ENCODE measurements at regions not wholly inside any gene's neighbourhood (a gene's known extent, or its start where the extent isn't known, plus 50 kb on each side); places are given as distances from the start of the nearest gene placed in this dataset.

DNA sequence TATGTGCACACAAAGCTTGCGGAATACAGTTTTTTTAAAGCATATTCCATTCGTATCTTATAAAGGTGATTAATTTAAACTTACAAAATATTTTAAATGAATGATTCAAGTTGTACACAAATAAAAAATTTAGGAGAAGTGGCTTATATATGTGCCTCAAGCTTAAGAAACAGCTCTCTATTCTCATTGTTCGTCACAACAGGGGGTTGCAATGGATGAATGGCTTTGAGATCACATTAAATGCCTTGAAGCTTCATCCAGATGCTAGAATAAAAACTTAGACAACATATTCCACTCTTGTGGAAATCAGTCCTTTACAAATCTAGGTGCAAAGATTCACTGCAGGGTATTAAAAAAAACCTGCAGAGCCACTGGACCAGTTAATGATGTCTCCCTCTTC is 303.9 kb upstream of the LRFN5 start:
- WGBS (ENCODE audit: missing lambda C conversion rate) = 41% methylated on average over 3 of the region's 3 CpGs
- Histone ChIP-seq H3K9me3 (no peaks in the 10 kb centered on the region), H3K4me2 (no peak overlapping the region), H3K27ac (no peak overlapping the region), H3K4me3 (no peak overlapping the region), H3K4me1 (no peaks in the 10 kb centered on the region)
- no peak for DNase-seq (ENCODE audit: low read depth in 1 of 2, low spot score in 1 of 2)
- ChIA-PET CTCF (no interaction called here), POLR2A (no interaction called here)
- TF ChIP-seq SREBF2 (IDR thresholded peaks at IDR 0.05) = no peak
- no peak for TF ChIP-seq CBX2 (IDR thresholded peaks at IDR 0.05; ENCODE audit: borderline replicate concordance, low read depth)
- TF ChIP-seq ZSCAN20 (CRISPR knock-in tag; IDR thresholded peaks at IDR 0.05) = no peak
- TF ChIP-seq, protein P1, sequence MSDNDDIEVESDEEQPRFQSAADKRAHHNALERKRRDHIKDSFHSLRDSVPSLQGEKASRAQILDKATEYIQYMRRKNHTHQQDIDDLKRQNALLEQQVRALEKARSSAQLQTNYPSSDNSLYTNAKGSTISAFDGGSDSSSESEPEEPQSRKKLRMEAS (IDR thresholded peaks at IDR 0.05) = no peak
- TF ChIP-seq FOXS1 (CRISPR knock-in tag; IDR thresholded peaks at IDR 0.05) = no peak
- no peak for TF ChIP-seq JUN (IDR thresholded peaks at IDR 0.05)
- TF ChIP-seq EP300 (IDR thresholded peaks at IDR 0.05) = no peak
- TF ChIP-seq FOSB (CRISPR knock-in tag; IDR thresholded peaks at IDR 0.05) = no peak
- TF ChIP-seq ZNF302 (CRISPR knock-in tag; IDR thresholded peaks at IDR 0.05) = no peak
- TF ChIP-seq, protein P2, sequence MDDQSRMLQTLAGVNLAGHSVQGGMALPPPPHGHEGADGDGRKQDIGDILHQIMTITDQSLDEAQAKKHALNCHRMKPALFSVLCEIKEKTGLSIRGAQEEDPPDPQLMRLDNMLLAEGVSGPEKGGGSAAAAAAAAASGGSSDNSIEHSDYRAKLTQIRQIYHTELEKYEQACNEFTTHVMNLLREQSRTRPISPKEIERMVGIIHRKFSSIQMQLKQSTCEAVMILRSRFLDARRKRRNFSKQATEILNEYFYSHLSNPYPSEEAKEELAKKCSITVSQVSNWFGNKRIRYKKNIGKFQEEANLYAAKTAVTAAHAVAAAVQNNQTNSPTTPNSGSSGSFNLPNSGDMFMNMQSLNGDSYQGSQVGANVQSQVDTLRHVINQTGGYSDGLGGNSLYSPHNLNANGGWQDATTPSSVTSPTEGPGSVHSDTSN (IDR thresholded peaks at IDR 0.05) = no peak
- TF ChIP-seq HOXB13 (CRISPR knock-in tag; IDR thresholded peaks at IDR 0.05; ENCODE audit: low read depth) = no peak
- no peak for TF ChIP-seq RNF2 (IDR thresholded peaks at IDR 0.05; ENCODE audit: borderline replicate concordance, low read depth)
- no peak for TF ChIP-seq TFCP2L1 (CRISPR knock-in tag; IDR thresholded peaks at IDR 0.05)
- TF ChIP-seq NFE2L2 (conservative IDR thresholded peaks at IDR 0.05; ENCODE audit: low read length) = no peak
- TF ChIP-seq NPAS2 (CRISPR knock-in tag; IDR thresholded peaks at IDR 0.05; ENCODE audit: borderline replicate concordance) = no peak
- TF ChIP-seq GATA3 (IDR thresholded peaks at IDR 0.05; ENCODE audit: borderline replicate concordance) = no peak
- TF ChIP-seq EHMT2 (IDR thresholded peaks at IDR 0.05; ENCODE audit: low read depth) = no peak
- FAIRE-seq = no peak
- no peak for ATAC-seq

DNA sequence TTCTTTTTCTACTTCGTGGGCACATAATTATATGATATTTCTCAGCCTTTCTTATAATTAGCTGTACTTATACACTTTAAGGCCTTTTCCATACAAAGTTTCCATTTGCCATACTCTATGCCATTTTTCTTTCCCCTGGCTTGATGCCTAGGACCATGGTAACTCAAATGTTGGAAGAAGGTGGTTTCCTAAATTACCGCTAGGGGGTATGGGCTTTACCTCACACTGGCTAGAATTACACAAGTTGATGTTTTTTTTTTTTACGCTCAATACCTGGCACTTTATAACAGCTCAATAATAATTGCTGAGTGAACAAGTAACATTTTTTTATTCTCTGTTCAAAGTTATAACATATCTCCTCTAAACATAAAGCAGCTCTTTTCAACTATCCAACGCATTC is 306.8 kb upstream of the LRFN5 start:
- ATAC-seq (no peak), FAIRE-seq (no peak), DNase-seq (ENCODE audit: low read depth in 1 of 2, low spot score in 1 of 2) (no peak)
- CTCF ChIA-PET = no interaction called here
- H3K9me3 ChIP-seq = no peaks in the 10 kb centered on the region
- no peak overlapping the region for H3K27ac ChIP-seq
- WGBS (ENCODE audit: missing lambda C conversion rate) = 31% methylated on average over 4 of the region's 4 CpGs
- H3K4me3 ChIP-seq = no peak overlapping the region
- no peak overlapping the region for H3K4me2 ChIP-seq
- no peaks in the 10 kb centered on the region for H3K4me1 ChIP-seq
- POLR2A ChIA-PET = no interaction called here
- TF ChIP-seq, protein P3, sequence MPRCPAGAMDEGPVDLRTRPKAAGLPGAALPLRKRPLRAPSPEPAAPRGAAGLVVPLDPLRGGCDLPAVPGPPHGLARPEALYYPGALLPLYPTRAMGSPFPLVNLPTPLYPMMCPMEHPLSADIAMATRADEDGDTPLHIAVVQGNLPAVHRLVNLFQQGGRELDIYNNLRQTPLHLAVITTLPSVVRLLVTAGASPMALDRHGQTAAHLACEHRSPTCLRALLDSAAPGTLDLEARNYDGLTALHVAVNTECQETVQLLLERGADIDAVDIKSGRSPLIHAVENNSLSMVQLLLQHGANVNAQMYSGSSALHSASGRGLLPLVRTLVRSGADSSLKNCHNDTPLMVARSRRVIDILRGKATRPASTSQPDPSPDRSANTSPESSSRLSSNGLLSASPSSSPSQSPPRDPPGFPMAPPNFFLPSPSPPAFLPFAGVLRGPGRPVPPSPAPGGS (IDR thresholded peaks at IDR 0.05) = no peak
- TF ChIP-seq, protein P4, sequence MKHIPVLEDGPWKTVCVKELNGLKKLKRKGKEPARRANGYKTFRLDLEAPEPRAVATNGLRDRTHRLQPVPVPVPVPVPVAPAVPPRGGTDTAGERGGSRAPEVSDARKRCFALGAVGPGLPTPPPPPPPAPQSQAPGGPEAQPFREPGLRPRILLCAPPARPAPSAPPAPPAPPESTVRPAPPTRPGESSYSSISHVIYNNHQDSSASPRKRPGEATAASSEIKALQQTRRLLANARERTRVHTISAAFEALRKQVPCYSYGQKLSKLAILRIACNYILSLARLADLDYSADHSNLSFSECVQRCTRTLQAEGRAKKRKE (CRISPR knock-in tag; IDR thresholded peaks at IDR 0.05; ENCODE audit: low read depth) = no peak
- TF ChIP-seq, protein P5, sequence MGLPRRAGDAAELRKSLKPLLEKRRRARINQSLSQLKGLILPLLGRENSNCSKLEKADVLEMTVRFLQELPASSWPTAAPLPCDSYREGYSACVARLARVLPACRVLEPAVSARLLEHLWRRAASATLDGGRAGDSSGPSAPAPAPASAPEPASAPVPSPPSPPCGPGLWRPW (IDR thresholded peaks at IDR 0.05) = no peak
- no peak for TF ChIP-seq KDM5A (IDR thresholded peaks at IDR 0.05)

DNA sequence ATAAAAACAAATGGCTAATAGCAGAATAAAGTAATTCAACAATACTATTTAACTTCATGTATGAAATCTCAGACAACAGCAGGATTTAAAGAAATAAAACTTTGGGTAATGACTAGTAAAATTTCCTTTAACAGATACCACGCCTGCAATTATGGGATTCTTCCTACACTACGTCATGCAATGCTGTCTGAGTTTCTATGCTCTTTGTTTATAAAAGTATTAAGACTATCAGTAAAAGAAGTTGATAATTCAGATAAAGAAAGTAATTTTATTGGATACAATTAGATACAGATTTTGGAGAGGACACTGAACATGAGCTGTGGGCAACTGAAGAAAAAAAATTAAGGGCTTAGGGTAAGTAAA is 308.4 kb upstream of the LRFN5 start:
- 5% methylated on average over 2 of the region's 2 CpGs for WGBS (ENCODE audit: missing lambda C conversion rate)
- H3K9me3 ChIP-seq = no peaks in the 10 kb centered on the region
- DNase-seq (ENCODE audit: low read depth in 1 of 2, low spot score in 1 of 2) (no peak), ATAC-seq (no peak), FAIRE-seq (no peak)
- H3K4me2 ChIP-seq = no peak overlapping the region
- H3K4me3 ChIP-seq = no peak overlapping the region
- ChIA-PET CTCF (no interaction called here), POLR2A (no interaction called here)
- no peak overlapping the region for H3K27ac ChIP-seq
- no peaks in the 10 kb centered on the region for H3K4me1 ChIP-seq
- TF ChIP-seq RCOR1 (IDR thresholded peaks at IDR 0.05; ENCODE audit: low read depth, low read length) = no peak
- no peak for TF ChIP-seq MYC (IDR thresholded peaks at IDR 0.05; ENCODE audit: borderline replicate concordance, low read length)
- TF ChIP-seq RAD21 (conservative IDR thresholded peaks at IDR 0.05 in 1 of 2, IDR thresholded peaks at IDR 0.05 in 1 of 2) = no peak
- TF ChIP-seq JUNB (IDR thresholded peaks at IDR 0.05) = no peak
- TF ChIP-seq JUN (IDR thresholded peaks at IDR 0.05) = no peak
- TF ChIP-seq, protein P6, sequence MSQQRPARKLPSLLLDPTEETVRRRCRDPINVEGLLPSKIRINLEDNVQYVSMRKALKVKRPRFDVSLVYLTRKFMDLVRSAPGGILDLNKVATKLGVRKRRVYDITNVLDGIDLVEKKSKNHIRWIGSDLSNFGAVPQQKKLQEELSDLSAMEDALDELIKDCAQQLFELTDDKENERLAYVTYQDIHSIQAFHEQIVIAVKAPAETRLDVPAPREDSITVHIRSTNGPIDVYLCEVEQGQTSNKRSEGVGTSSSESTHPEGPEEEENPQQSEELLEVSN (IDR thresholded peaks at IDR 0.05; ENCODE audit: borderline replicate concordance, low read depth) = no peak
- TF ChIP-seq BHLHE40 (IDR thresholded peaks at IDR 0.05; ENCODE audit: low read depth, low read length) = no peak
- TF ChIP-seq MAZ (IDR thresholded peaks at IDR 0.05; ENCODE audit: borderline replicate concordance, low read depth, low read length) = no peak
- no peak for TF ChIP-seq RARB (CRISPR knock-in tag; IDR thresholded peaks at IDR 0.05)
- TF ChIP-seq CBX2 (IDR thresholded peaks at IDR 0.05; ENCODE audit: borderline replicate concordance, low read depth) = no peak
- no peak for TF ChIP-seq EHMT2 (IDR thresholded peaks at IDR 0.05; ENCODE audit: low read depth)
- TF ChIP-seq PHF8 (IDR thresholded peaks at IDR 0.05; ENCODE audit: borderline replicate concordance, low read depth) = no peak
- TF ChIP-seq EHF (CRISPR knock-in tag; IDR thresholded peaks at IDR 0.05) = no peak
- TF ChIP-seq, protein P1 (IDR thresholded peaks at IDR 0.05) = no peak
- no peak for TF ChIP-seq EP300 (IDR thresholded peaks at IDR 0.05)
- no peak for TF ChIP-seq HOXB5 (CRISPR knock-in tag; IDR thresholded peaks at IDR 0.05)
- no peak for TF ChIP-seq CEBPB (IDR thresholded peaks at IDR 0.05)
- no peak for TF ChIP-seq RNF2 (IDR thresholded peaks at IDR 0.05; ENCODE audit: borderline replicate concordance, low read depth)
- no peak for TF ChIP-seq HOXB13 (CRISPR knock-in tag; IDR thresholded peaks at IDR 0.05; ENCODE audit: low read depth)

Measured in A549 (cell line).